Activated T-helper 1 cell treated with anti-CD3 and anti-CD28 coated beads, Interleukin-12 subunit alpha, Interleukin-12 subunit beta, Interleukin-2, Interleukin-4 antibody, amounts not matched to agents 30 ng/mL and 10 ng/mL and 1 ng/mL, durations not matched to agents 14 hours and 24 hours and 36 hours (primary cell): ENCODE measurements at regions not wholly inside any gene's neighbourhood (a gene's known extent, or its start where the extent isn't known, plus 50 kb on each side); places are given as distances from the start of the nearest gene placed in this dataset.
"Not testable (repeated sequence)": the region's sequence is repeated elsewhere in the genome, so short reads cannot be mapped to it uniquely, and the experiment has no call there.

Experiments
- DNase-seq: peaks from one replicate; pipeline ENCODE4 v3.0.0; 2021; ENCODE audit warnings: low spot score
- H3K27ac Mint-ChIP-seq: one replicate; pipeline ENCODE4 v1.8.0; 2021; ENCODE audit warnings: mild to moderate bottlenecking, mixed read lengths
- H3K27me3 Mint-ChIP-seq: one replicate; pipeline ENCODE4 v1.8.0; 2022; ENCODE audit warnings: mild to moderate bottlenecking, moderate library complexity, mixed read lengths; ENCODE audit not compliant: insufficient read depth
- H3K36me3 Mint-ChIP-seq: one replicate; pipeline ENCODE4 v1.8.0; 2021; ENCODE audit warnings: low read depth, mixed read lengths
- H3K4me1 Mint-ChIP-seq: one replicate; pipeline ENCODE4 v1.8.0; 2021; ENCODE audit warnings: low read depth, mixed read lengths
- H3K4me3 Mint-ChIP-seq: one replicate; pipeline ENCODE4 v1.8.0; 2021; ENCODE audit warnings: mild to moderate bottlenecking, moderate library complexity, mixed read lengths
- H3K9me3 Mint-ChIP-seq: one replicate; pipeline ENCODE4 v1.8.0; 2021; ENCODE audit warnings: mixed read lengths
- intact Hi-C: fragments of 100-400 bp; cut with micrococcal nuclease; formaldehyde crosslinking; loops from one replicate; pipeline ENCODE4 v1.15.1; 2024

DNA sequence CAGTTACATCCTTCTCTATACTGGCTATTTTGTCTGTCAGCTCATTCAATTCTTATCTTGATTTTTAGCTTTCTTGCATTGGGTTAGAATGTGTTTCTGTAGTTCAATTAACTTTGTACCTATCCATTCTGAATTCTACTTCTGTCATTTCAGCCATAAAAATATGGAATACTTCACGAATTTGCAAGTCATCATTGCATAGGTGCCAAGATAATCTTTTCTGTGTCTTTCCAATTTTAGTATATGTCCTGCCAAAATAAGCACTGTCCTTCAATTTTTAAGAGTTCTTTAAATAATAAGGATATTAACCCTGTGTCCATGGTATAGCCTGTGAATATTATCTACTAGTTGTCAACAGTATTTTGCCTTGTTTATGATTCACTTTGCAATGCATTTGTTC, 665.7 kb upstream of the MDGA2 start:
- no peaks in the 10 kb centered on the region for H3K4me1 Mint-ChIP-seq
- no peak overlapping the region for H3K4me3 Mint-ChIP-seq
- H3K27ac Mint-ChIP-seq: no peak overlapping the region
- no peak for DNase-seq
- peaks cover 31% of the 10 kb centered on the region for H3K9me3 Mint-ChIP-seq
- no peaks in the 10 kb centered on the region for H3K27me3 Mint-ChIP-seq
- no peaks in the 10 kb centered on the region for H3K36me3 Mint-ChIP-seq
- intact Hi-C loops: no loop called here

DNA sequence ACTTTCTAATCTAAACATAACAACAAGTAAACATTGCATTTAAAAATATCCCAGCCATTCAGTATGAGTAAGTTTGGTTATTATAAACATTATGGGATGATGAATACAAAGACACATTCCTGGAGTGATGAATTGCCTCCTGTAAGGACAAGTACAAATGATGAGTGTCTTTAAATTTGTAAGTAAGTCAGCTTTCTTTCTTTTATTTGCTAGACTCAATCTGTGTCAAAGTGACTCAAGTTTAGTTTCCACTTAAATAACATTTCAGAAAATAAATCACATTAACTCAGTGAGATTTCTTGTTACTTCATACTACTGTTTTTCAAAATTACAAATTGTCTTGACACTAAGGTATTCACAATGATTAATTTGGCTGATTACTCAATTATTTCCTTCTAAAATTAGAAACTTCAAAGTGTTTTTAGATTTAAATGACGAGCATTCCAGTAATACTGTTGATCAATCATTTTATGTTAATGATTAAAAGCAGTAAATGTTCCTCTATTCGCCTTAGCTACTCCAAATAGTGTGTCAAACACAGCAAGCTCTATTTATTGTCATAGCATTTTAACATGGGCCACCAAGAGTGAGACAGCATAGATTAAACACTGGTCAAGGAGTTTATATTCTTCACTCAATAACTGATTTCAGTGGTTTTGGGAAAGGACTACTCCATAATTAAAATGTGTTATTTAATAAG, 658.0 kb upstream of the MDGA2 start:
- no peaks in the 10 kb centered on the region for H3K4me1 Mint-ChIP-seq
- peaks cover 19% of the 10 kb centered on the region for H3K9me3 Mint-ChIP-seq
- no peaks in the 10 kb centered on the region for H3K36me3 Mint-ChIP-seq
- intact Hi-C loops: no loop called here
- no peaks in the 10 kb centered on the region for H3K27me3 Mint-ChIP-seq
- DNase-seq: no peak
- H3K27ac Mint-ChIP-seq: no peak overlapping the region
- no peak overlapping the region for H3K4me3 Mint-ChIP-seq

DNA sequence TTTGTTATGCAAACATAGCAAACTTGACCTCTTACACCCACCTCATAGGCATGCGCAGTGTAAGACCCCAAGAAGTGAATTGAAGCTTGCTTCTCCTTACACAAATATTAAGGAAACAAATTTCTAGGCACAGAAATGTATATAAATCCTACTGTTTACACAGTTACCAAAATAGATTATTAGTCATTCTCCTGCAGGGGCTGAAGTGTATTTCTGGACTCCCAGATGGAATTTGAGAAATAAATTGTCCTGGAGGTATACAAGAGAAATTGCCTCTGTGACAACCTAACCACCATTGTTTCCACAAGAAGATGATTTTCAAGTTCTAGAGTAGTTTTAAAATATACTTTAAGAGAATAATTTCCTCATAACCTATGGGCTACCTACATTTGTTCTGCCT, 656.0 kb upstream of the MDGA2 start:
- no peak for DNase-seq
- intact Hi-C loops: no loop called here

DNA sequence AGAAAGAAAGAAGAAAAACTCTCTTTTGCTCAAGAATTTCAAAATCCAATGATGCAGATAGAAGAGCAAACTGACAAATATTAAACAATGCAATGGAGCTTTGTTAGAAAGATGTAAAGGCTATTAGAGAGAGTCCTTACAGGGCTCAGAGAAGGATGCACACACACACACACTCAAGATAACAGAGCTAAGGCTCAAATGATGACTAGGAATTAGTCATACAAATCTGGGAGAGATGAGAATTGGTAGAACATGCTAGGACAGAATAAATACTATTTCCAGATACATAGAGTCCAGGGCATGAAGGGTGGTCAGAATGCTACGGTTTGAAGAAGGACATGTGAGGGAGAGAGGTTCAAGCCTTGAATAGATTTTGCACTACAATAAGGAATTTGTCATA, 650.1 kb upstream of the MDGA2 start:
- Mint-ChIP-seq H3K27me3 (no peaks in the 10 kb centered on the region), H3K4me3 (no peak overlapping the region), H3K27ac (no peak overlapping the region), H3K9me3 (no peaks in the 10 kb centered on the region), H3K4me1 (no peaks in the 10 kb centered on the region), H3K36me3 (no peaks in the 10 kb centered on the region)
- DNase-seq: no peak
- intact Hi-C loops: no loop called here

More for the DNA sequence above, 656.0 kb upstream of the MDGA2 start:
- H3K36me3 Mint-ChIP-seq: no peaks in the 10 kb centered on the region
- no peaks in the 10 kb centered on the region for H3K4me1 Mint-ChIP-seq
- no peak overlapping the region for H3K4me3 Mint-ChIP-seq
- no peaks in the 10 kb centered on the region for H3K27me3 Mint-ChIP-seq
- no peak overlapping the region for H3K27ac Mint-ChIP-seq
- peaks cover 3% of the 10 kb centered on the region for H3K9me3 Mint-ChIP-seq

DNA sequence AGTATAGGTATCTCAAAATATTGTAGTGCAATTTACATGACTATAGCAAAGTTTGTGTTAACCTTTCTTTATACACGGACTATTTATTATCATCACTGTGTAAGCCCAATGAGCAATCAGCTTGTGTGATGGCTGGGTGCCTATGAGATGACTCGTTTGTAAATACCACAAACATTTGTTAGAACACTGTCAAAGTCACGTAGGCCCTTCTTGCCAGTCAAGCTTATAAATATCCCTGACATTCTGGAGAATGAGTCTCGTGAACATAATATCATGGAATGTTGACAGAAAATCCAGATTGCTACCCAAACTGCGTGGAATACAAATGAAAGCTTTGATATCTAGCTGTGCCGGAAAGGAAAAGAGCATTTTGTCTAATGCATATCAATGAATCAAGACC, 648.3 kb upstream of the MDGA2 start:
- no peak overlapping the region for H3K4me3 Mint-ChIP-seq
- H3K4me1 Mint-ChIP-seq: no peaks in the 10 kb centered on the region
- intact Hi-C loops: no loop called here
- no peak overlapping the region for H3K27ac Mint-ChIP-seq
- no peaks in the 10 kb centered on the region for H3K9me3 Mint-ChIP-seq
- no peaks in the 10 kb centered on the region for H3K27me3 Mint-ChIP-seq
- no peak for DNase-seq
- H3K36me3 Mint-ChIP-seq: no peaks in the 10 kb centered on the region

DNA sequence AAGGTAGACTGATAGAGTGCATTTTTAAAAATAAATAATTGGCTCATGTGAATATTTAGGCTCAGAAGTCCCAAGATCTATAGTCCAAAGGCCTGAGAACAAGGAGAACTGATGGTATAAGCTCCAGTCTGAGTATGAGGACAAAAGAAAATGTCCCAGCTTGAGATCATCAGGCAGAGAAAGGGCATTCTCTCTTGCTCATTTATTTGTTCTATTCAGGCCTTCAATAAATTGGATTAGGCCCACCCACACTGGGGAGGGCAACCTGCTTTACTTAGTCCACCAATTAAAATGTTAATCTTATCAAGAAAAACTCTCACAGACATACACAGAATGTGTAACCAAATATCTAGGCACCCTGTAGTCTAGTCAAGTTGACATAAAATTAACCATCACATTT, 644.4 kb upstream of the MDGA2 start:
- Mint-ChIP-seq H3K9me3 (peaks cover 5% of the 10 kb centered on the region), H3K4me1 (no peaks in the 10 kb centered on the region), H3K27me3 (no peaks in the 10 kb centered on the region), H3K27ac (no peak overlapping the region), H3K36me3 (no peaks in the 10 kb centered on the region), H3K4me3 (no peak overlapping the region)
- intact Hi-C loops: no loop called here
- no peak for DNase-seq

DNA sequence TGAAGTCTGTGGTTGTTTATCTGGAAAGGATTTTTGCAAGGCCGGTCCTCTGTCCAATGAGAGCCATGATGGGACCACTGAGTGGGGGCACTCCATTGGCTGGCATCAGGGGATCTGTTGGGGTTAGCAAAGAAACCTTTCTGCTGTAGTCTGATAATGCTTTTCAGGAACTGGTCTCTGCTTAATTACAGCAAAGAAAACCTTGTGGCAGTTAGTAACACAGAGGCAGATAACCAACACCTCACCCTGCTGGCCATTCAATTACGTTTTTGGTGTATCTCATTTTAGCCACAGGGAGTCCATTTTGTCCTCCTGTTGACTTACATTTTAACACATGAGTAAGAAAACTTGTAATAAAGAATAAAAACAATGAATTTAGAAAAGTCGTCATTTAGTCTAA, 629.3 kb upstream of the MDGA2 start:
- intact Hi-C loops: no loop called here
- no peaks in the 10 kb centered on the region for H3K9me3 Mint-ChIP-seq
- H3K36me3 Mint-ChIP-seq: no peaks in the 10 kb centered on the region
- no peaks in the 10 kb centered on the region for H3K27me3 Mint-ChIP-seq
- no peak for DNase-seq
- no peak overlapping the region for H3K27ac Mint-ChIP-seq
- no peak overlapping the region for H3K4me3 Mint-ChIP-seq
- H3K4me1 Mint-ChIP-seq: no peaks in the 10 kb centered on the region

DNA sequence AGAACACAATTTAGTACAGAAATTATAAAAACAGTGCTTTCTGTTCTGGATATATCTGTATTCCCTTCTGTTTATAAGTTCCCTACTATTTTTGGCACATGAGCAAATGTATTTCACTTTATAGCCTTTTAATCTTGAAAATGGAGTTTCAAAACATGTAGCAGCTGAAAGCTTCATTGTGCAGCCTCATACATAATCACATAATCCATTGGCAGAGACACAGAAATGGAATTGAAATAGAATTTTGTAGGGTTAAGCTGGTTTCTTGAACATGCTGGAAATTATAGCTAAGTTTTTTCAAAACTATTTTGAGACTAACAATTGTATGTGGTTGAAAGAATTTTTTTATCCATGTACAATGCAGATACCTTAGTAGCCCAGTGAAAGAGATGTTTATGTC, 614.3 kb upstream of the MDGA2 start:
- Mint-ChIP-seq H3K36me3 (no peaks in the 10 kb centered on the region), H3K9me3 (no peaks in the 10 kb centered on the region), H3K4me1 (no peaks in the 10 kb centered on the region), H3K27me3 (no peaks in the 10 kb centered on the region), H3K27ac (no peak overlapping the region), H3K4me3 (no peak overlapping the region)
- intact Hi-C loops: no loop called here
- no peak for DNase-seq

DNA sequence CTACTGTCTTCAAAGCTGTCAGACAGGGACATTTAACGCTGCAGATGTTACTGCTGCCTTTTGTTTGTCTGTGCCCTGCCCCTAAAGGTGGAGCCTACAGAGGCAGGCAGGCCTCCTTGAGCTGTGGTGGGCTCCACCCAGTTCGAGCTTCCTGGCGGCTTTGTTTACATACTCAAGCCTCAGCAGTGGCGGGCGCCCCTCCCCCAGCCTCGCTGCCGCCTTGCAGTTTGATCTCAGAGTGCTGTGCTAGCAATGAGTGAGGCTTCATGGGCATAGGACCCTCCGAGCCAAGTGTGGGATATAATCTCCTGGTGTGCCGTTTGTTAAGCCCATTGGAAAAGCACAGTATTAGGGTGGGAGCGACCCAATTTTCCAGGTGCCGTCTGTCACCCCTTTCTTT, 609.8 kb upstream of the MDGA2 start:
- H3K36me3 Mint-ChIP-seq, intact Hi-C loops, H3K4me3 Mint-ChIP-seq, H3K9me3 Mint-ChIP-seq, H3K27ac Mint-ChIP-seq, H3K4me1 Mint-ChIP-seq, H3K27me3 Mint-ChIP-seq, DNase-seq: not testable (repeated sequence)

DNA sequence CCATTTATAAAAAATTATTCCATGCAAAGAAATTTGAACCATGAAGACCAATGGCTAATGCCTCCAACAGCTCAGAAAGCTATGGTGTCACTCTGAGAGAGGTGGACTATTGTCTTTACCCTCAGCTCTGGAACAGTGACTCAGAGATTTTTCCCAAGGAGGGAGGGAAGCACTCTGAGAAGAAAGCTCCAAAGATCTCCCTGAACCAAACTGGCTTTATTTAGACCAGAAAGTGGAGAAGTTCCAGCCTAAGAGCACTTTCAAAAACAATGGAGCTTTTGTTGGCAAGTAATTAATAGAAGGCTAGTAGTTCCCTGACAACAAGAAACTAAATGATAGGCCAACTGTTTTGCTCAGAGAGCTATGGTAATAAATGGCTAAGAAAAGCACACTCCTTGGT, 599.9 kb upstream of the MDGA2 start:
- no peaks in the 10 kb centered on the region for H3K27me3 Mint-ChIP-seq
- intact Hi-C loops: no loop called here
- H3K9me3 Mint-ChIP-seq: peaks cover 5% of the 10 kb centered on the region
- DNase-seq: no peak
- no peak overlapping the region for H3K27ac Mint-ChIP-seq
- H3K4me1 Mint-ChIP-seq: no peaks in the 10 kb centered on the region
- no peaks in the 10 kb centered on the region for H3K36me3 Mint-ChIP-seq
- no peak overlapping the region for H3K4me3 Mint-ChIP-seq

DNA sequence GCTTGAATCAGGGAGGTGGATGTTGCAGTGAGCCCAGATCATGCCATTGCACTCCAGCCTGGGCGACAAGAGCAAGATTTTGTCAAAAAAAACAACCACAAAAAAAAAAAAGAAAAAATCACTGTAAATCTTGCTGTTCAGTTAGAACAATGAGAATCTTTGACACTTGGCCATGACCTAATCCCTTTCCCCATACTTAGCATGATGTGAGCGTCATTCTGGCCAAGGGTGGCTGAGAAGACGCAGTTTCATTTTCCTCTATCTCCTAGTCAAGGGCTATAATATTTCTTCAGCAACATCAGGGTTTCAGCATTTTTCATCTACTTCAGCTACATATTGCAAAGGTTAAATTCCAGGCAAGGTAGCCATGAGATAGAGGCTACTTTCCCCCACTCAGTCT, 599.4 kb upstream of the MDGA2 start:
- no peak overlapping the region for H3K4me3 Mint-ChIP-seq
- DNase-seq: no peak
- no peaks in the 10 kb centered on the region for H3K4me1 Mint-ChIP-seq
- H3K36me3 Mint-ChIP-seq: no peaks in the 10 kb centered on the region
- H3K27me3 Mint-ChIP-seq: no peaks in the 10 kb centered on the region
- intact Hi-C loops: no loop called here
- H3K9me3 Mint-ChIP-seq: peaks cover 5% of the 10 kb centered on the region
- no peak overlapping the region for H3K27ac Mint-ChIP-seq

DNA sequence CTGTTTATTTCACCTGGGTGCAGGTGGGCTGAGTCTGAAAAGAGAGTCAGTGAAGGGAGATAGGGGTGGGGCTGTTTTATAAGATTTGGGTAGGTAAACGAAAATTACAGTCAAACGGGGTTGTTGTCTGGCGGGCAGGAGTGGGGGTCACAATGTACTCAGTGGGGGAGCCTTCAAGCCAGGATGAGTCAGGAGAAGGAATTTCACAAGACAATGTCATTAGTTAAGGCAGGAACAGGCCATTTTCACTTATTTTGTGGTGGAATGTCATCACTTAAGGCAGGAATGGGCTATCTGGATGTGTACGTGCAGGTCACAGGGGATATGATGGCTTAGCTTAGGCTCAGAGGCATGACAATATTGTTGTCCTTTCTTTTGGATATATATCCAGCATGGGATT, 592.5 kb upstream of the MDGA2 start:
- H3K9me3 Mint-ChIP-seq: peaks cover 16% of the 10 kb centered on the region
- H3K4me3 Mint-ChIP-seq, intact Hi-C loops, H3K36me3 Mint-ChIP-seq, DNase-seq, H3K27me3 Mint-ChIP-seq, H3K4me1 Mint-ChIP-seq, H3K27ac Mint-ChIP-seq: not testable (repeated sequence)

DNA sequence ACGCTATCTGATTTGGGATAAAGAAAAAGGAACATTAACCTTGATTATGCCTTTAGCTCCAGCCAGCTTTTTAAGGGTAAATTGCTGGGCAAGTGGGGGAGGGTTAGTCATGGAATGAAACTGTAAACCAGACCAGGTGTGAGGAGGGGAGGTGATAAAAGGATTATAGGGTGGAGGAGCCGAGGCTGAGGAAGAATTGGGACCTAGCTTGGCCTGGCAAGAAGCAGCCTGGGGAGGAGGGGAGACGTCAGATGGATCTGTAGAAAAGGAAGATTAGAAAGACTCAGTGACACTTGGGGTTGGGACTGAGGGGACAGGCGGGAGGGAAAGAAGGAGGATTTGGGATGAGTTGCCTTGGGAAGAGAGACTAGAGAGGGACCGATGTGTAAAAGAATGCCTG, 590.8 kb upstream of the MDGA2 start:
- H3K4me1 Mint-ChIP-seq, intact Hi-C loops, H3K4me3 Mint-ChIP-seq, H3K27me3 Mint-ChIP-seq, H3K36me3 Mint-ChIP-seq, H3K27ac Mint-ChIP-seq, DNase-seq: not testable (repeated sequence)
- peaks cover 16% of the 10 kb centered on the region for H3K9me3 Mint-ChIP-seq

DNA sequence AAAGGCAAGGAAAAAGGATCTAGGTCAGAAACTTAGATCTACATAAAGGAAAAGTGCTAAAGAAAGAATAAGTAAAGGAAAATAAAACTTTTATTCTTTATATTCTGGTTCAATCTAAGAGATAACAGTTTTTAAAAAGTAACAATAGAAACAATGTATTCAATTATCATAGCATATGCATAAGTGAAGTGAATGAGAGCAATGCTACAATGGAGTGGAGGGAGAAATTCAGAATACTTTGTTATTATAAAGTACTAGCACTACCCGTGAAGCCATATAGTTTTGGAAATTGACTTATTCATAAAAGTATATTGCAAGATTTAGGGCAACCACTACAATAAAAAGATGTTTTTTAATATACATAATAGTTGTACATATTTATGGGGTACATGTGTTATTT, 586.0 kb upstream of the MDGA2 start:
- intact Hi-C loops: no loop called here
- Mint-ChIP-seq H3K4me1 (no peaks in the 10 kb centered on the region), H3K27me3 (no peaks in the 10 kb centered on the region), H3K4me3 (no peak overlapping the region), H3K27ac (no peak overlapping the region), H3K9me3 (peaks cover 19% of the 10 kb centered on the region), H3K36me3 (no peaks in the 10 kb centered on the region)
- no peak for DNase-seq
